Tibial artery (tissue), 4 donors: ENCODE measurements at regions not wholly inside any gene's neighbourhood (a gene's known extent, or its start where the extent isn't known, plus 50 kb on each side); places are given as distances from the start of the nearest gene placed in this dataset.

ENCODE experiments used
- DNase-seq, 2 donors: peaks; one replicate each; pipeline ENCODE4 v3.0.0-alpha.2; 2019
- H3K27ac ChIP-seq, 2 donors: fragments of 200-600 bp; sonication (generic) in 1 of 2; 1 replicate in 1 of 2; 2 replicates in 1 of 2; pipeline ENCODE4 v1.5.1; 2018 to 2019; ENCODE audit warnings: mild to moderate bottlenecking in 1 of 2
- H3K27me3 ChIP-seq, 2 donors: fragments of 200-600 bp; sonication (generic) in 1 of 2; one replicate each; pipeline versions ENCODE4 v1.5.1 to v1.6.0; 2016 to 2019
- H3K36me3 ChIP-seq, 3 donors: fragments of 200-600 bp; sonication (generic) in 2 of 3; one replicate each; pipeline ENCODE4 v1.5.1; 2016 to 2019; ENCODE audit warnings: mild to moderate bottlenecking in 2 of 3
- H3K4me1 ChIP-seq, 4 donors: fragments of 200-600 bp; sonication (generic) in 2 of 4; 1 replicate in 3 of 4; 2 replicates in 1 of 4; pipeline ENCODE4 v1.5.1; 2016 to 2019
- H3K4me3 ChIP-seq, 2 donors: fragments of 200-600 bp; sonication (generic) in 1 of 2; 1 replicate in 1 of 2; 2 replicates in 1 of 2; pipeline ENCODE4 v1.5.1; 2018 to 2019; ENCODE audit warnings: mild to moderate bottlenecking in 2 of 2
- H3K9me3 ChIP-seq, 3 donors: fragments of 200-600 bp; sonication (generic) in 1 of 3; one replicate each; pipeline ENCODE4 v1.5.1; 2016 to 2019
- intact Hi-C: fragments of 100-400 bp; cut with DNase I; formaldehyde crosslinking; loops from one replicate; pipeline ENCODE4 v1.15.0; 2023; ENCODE audit warnings: low total_unique reads
- TF ChIP-seq, protein P1 (sequence below), 2 experiments: fragments of 200-600 bp in 1 of 2; fragments of 450-650 bp in 1 of 2; IDR thresholded peaks; one replicate each; pipeline ENCODE4 v1.5.1; 2017 to 2019; ENCODE audit warnings: antibody characterized with exemption in 2 of 2, mild to moderate bottlenecking in 1 of 2, moderate library complexity in 1 of 2

DNA sequence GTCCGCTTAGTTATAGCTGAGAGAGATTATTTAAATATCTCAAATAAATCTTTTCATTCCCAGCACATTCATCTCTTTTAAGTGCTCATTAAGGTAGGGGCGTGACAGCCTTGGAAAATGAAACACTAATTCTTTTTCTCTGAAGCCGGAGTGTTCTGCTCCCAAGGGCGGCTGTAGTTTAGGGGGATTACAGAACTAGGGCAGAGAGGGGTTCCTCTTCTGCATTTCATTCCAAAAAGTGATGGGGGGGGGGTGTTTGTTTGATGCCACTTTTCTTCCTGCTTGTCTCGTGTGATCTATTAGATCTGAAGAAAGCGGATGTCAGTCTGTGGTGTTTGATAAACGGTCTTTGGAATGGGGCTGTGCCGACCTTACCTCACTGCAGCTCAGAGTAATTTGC, 506.5 kb upstream of the MGMT start:
- no peak overlapping the region for H3K4me3 ChIP-seq
- no peaks in the 10 kb centered on the region for H3K27me3 ChIP-seq
- no peaks in the 10 kb centered on the region for H3K4me1 ChIP-seq
- no peak overlapping the region for H3K27ac ChIP-seq
- H3K9me3 ChIP-seq, result no peaks in the 10 kb centered on the region
- H3K36me3 ChIP-seq, result no peaks in the 10 kb centered on the region
- TF ChIP-seq, protein P1, sequence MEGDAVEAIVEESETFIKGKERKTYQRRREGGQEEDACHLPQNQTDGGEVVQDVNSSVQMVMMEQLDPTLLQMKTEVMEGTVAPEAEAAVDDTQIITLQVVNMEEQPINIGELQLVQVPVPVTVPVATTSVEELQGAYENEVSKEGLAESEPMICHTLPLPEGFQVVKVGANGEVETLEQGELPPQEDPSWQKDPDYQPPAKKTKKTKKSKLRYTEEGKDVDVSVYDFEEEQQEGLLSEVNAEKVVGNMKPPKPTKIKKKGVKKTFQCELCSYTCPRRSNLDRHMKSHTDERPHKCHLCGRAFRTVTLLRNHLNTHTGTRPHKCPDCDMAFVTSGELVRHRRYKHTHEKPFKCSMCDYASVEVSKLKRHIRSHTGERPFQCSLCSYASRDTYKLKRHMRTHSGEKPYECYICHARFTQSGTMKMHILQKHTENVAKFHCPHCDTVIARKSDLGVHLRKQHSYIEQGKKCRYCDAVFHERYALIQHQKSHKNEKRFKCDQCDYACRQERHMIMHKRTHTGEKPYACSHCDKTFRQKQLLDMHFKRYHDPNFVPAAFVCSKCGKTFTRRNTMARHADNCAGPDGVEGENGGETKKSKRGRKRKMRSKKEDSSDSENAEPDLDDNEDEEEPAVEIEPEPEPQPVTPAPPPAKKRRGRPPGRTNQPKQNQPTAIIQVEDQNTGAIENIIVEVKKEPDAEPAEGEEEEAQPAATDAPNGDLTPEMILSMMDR (IDR thresholded peaks at IDR 0.05), result no peak
- intact Hi-C loops, result no loop called here
- DNase-seq, result no peak

DNA sequence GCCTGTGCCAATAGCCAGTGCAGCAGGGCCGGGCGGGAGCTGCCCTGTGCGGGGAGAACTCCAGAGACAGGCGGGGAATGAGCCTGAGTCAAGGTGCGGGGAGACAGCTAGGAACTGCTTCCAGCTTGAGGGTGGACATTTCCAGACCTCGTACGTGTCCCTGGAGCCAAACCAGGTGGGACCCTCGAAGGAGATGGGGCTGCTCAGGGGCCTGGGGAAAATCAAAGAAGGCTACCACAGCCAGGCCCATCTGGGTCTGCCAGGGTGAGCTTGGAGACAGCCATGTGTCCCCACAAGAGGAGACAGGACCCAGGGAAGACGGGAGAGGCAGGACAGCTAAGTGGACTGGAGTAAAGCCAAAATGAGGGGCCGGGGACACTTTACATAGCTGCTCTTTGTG, 504.9 kb upstream of the MGMT start:
- Histone ChIP-seq H3K4me1 (no peaks in the 10 kb centered on the region), H3K9me3 (no peaks in the 10 kb centered on the region), H3K36me3 (no peaks in the 10 kb centered on the region), H3K27ac (no peak overlapping the region), H3K27me3 (peaks cover 0 to 3% of the 10 kb centered on the region in 2 donors), H3K4me3 (no peak overlapping the region)
- intact Hi-C loops, result no loop called here
- DNase-seq, result peak in 1 of 2 donors; percentile 50
- TF ChIP-seq, protein P1 (IDR thresholded peaks at IDR 0.05), result no peak

DNA sequence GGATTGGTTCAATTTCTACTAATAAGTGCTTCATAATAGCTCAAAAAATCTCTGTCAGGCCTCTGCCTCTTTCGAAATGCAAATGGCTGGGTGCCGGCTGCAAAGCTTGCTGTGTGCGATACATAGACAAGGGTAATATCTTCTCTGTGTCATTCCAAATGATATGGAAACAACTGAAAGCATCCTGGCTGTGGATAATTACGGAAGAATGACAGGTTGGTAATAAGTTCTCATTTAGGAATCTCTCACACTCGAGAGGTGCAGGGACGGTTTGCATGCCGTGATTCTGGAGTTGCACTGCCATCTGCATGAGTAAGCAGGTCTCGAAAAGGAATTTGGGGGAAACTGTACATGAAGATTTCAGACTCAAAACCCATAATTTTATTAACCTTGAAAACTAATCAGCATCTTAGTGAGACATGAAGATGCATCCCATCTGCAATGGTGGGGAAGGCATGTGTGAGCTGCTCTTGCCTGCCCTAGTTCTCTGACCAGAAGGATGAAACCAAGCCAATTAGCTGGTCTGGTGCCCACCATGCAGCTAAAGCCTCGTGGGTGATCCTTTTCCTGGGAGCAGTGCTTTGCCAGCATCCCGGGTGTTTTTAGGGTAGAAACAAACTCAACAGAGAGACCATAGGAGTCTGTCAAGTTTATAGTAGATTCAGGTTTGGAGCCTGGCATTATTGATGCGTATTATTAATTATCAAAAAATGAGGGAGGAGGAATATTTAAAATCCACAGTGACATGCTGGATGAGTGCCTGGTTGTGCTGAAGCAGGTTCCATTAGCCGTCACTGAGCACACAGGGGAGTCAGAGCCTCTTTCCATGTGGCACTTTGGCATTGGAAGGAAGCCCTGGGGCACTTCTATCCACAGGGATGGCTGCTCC, 503.6 kb upstream of the MGMT start:
- Histone ChIP-seq H3K4me3 (no peak overlapping the region), H3K27ac (no peak overlapping the region), H3K27me3 (peaks cover 0 to 3% of the 10 kb centered on the region in 2 donors), H3K4me1 (no peaks in the 10 kb centered on the region), H3K36me3 (no peaks in the 10 kb centered on the region), H3K9me3 (no peaks in the 10 kb centered on the region)
- intact Hi-C loops, result no loop called here
- TF ChIP-seq, protein P1 (IDR thresholded peaks at IDR 0.05), result no peak
- DNase-seq, result no peak

DNA sequence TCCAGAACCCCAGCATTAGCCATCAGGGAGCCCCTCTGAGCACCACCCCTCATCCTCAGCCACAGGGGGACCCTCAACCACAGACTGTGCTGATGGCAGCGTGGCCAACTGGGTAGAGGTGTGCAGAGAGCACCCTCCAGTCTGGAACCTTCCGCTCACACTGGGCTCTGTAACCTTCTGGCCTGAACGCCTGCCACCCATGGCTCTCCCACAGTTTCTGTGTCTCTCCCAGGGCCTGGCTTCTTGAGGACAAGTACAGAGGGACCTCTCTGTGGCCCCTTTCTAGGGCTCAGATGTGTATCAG, 503.0 kb upstream of the MGMT start:
- Histone ChIP-seq H3K4me3 (no peak overlapping the region), H3K27ac (no peak overlapping the region), H3K36me3 (no peaks in the 10 kb centered on the region), H3K9me3 (no peaks in the 10 kb centered on the region), H3K27me3 (peaks cover 0 to 3% of the 10 kb centered on the region in 2 donors), H3K4me1 (no peaks in the 10 kb centered on the region)
- peak in 1 of 2 donors; percentile 51 for DNase-seq
- intact Hi-C loops, result no loop called here
- TF ChIP-seq, protein P1 (IDR thresholded peaks at IDR 0.05), result no peak

DNA sequence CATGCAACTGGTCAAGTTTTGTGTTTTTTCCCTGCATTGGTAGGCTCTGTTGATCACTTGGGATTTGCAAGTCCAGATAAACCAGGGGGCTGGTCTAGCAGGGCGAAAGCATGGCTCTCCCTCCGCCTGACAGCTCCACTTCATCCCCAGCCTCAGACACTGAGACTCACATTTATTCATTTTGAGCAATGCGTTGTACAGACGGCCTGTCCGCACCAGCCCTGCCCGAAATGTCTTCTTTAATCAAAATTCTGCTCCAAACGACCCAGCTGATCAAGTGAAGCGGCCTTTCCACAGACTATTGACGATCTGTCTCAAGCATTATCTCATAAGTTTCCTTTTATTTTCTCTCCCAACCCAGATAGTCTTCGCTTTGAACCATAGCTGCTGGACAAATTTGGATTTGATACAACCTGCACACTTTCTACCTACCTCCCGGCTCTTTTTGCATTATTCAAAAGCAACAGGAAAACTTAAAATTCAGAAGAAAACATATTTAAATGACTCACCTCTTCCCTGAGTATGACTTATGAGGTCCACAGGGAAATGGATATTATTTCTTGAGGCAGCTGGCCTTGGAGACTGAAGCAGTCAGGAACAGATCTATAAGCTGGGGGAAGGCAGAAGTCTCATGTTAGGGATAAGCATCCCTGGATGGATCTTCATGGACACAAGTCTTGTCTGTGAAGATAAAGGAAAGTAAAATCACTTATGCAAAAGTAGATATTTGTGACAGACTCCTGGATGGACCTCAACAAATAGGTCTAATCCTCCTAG, 498.9 kb upstream of the MGMT start:
- intact Hi-C loops, result no loop called here
- H3K4me3 ChIP-seq, result no peak overlapping the region
- H3K4me1 ChIP-seq, result no peaks in the 10 kb centered on the region
- no peaks in the 10 kb centered on the region for H3K9me3 ChIP-seq
- H3K27me3 ChIP-seq, result peaks cover 0 to 3% of the 10 kb centered on the region in 2 donors
- no peaks in the 10 kb centered on the region for H3K36me3 ChIP-seq
- no peak overlapping the region for H3K27ac ChIP-seq
- no peak for DNase-seq
- TF ChIP-seq, protein P1 (IDR thresholded peaks at IDR 0.05), result no peak
